ENCODE measurements at regions not wholly inside any gene's neighbourhood (a gene's known extent, or its start where the extent isn't known, plus 50 kb on each side); places are given as distances from the start of the nearest gene placed in this dataset.

DNA sequence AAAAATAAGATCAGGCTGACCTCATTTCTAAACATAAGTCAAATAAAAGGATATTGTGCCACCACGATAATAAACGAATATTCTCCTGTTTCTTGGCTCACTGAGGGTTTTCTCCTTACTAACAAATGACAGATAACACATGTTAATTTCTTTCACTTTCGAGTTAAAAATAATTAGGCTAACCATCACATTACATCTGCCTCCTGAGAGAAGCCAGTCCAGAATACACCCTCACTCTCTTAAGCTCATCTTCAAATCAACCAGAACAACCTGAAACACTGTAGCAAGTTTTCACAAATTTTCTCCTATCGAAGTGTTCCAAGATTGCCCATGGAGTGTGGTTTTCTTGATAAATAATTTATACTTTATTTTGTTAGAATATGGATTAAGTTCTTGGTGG, 1285.6 kb upstream of the EYS start:
- WGBS (ENCODE audit: insufficient coverage) = 100% methylated on average over 3 of the region's 4 CpGs
- Histone ChIP-seq H3K27ac (ENCODE audit: insufficient read depth in 1 of 2, low read depth in 1 of 2, low read length in 2 of 2, poor library complexity in 1 of 2, severe bottlenecking in 2 of 2) (no peak overlapping the region), H3K4me3 (ENCODE audit: control insufficient read depth in 1 of 7, extremely low read depth in 1 of 7, insufficient read depth in 4 of 7, low read depth in 2 of 7, low read length in 6 of 7) (no peak overlapping the region), H3K27me3 (replicated peaks in 2 of 5; ENCODE audit: control insufficient read depth in 4 of 5, insufficient read depth in 5 of 5, low read length in 4 of 5) (no peaks in the 10 kb centered on the region), H3K36me3 (ENCODE audit: control insufficient read depth in 4 of 4, insufficient read depth in 4 of 4, low read length in 3 of 4) (no peaks in the 10 kb centered on the region), H3K9me3 (ENCODE audit: control extremely low read depth in 1 of 5, control insufficient read depth in 4 of 5, insufficient read depth in 2 of 5, low read depth in 1 of 5, low read length in 4 of 5) (peaks cover 0 to 5% (median 2%) of the 10 kb centered on the region in 5 experiments), H3K4me1 (ENCODE audit: control extremely low read depth in 1 of 4, control insufficient read depth in 4 of 4, insufficient read depth in 4 of 4, low read length in 3 of 4) (no peaks in the 10 kb centered on the region)
- no peak for DNase-seq
- ChIA-PET POLR2A (no interaction called here), CTCF (no interaction called here)

DNA sequence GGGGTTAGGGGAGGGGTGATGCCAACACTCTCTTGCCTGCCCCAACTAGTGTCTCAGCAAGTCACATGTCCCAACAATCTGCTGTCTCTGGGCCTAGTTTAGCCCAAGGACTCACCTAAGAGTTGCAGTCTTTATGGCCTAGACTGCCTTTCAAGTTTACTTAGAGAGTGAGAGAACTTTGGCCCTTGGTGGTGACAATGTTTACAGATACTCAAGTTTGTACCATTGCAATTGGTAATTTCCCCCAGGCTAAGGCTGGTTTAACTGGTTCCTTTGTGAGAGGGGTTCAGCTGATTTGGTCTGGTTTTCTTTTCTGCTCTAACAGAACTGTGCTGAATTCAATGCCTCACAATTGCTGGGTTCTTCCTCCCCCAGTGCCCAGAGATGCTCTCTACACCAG, 1279.9 kb upstream of the EYS start:
- Histone ChIP-seq H3K36me3 (ENCODE audit: control insufficient read depth in 4 of 4, insufficient read depth in 4 of 4, low read length in 3 of 4) (no peaks in the 10 kb centered on the region), H3K4me3 (ENCODE audit: control insufficient read depth in 1 of 7, extremely low read depth in 1 of 7, insufficient read depth in 4 of 7, low read depth in 2 of 7, low read length in 6 of 7) (no peak overlapping the region), H3K9me3 (ENCODE audit: control extremely low read depth in 1 of 5, control insufficient read depth in 4 of 5, insufficient read depth in 2 of 5, low read depth in 1 of 5, low read length in 4 of 5) (peaks cover 0 to 5% (median 2%) of the 10 kb centered on the region in 5 experiments), H3K27ac (ENCODE audit: insufficient read depth in 1 of 2, low read depth in 1 of 2, low read length in 2 of 2, poor library complexity in 1 of 2, severe bottlenecking in 2 of 2) (no peak overlapping the region), H3K4me1 (ENCODE audit: control extremely low read depth in 1 of 4, control insufficient read depth in 4 of 4, insufficient read depth in 4 of 4, low read length in 3 of 4) (no peaks in the 10 kb centered on the region), H3K27me3 (replicated peaks in 2 of 5; ENCODE audit: control insufficient read depth in 4 of 5, insufficient read depth in 5 of 5, low read length in 4 of 5) (no peaks in the 10 kb centered on the region)
- ChIA-PET POLR2A (no interaction called here), CTCF (no interaction called here)
- no peak for DNase-seq

GRCh38 chr6:66985816-66986215, 1278.8 kb upstream of the EYS start:
- ChIA-PET CTCF (no interaction called here), POLR2A (no interaction called here)
- DNase-seq = no peak
- Histone ChIP-seq H3K27me3 (replicated peaks in 2 of 5; ENCODE audit: control insufficient read depth in 4 of 5, insufficient read depth in 5 of 5, low read length in 4 of 5) (no peaks in the 10 kb centered on the region), H3K36me3 (ENCODE audit: control insufficient read depth in 4 of 4, insufficient read depth in 4 of 4, low read length in 3 of 4) (no peaks in the 10 kb centered on the region), H3K9me3 (ENCODE audit: control extremely low read depth in 1 of 5, control insufficient read depth in 4 of 5, insufficient read depth in 2 of 5, low read depth in 1 of 5, low read length in 4 of 5) (peaks cover 0 to 1% (median 0%) of the 10 kb centered on the region in 5 experiments), H3K4me1 (ENCODE audit: control extremely low read depth in 1 of 4, control insufficient read depth in 4 of 4, insufficient read depth in 4 of 4, low read length in 3 of 4) (no peaks in the 10 kb centered on the region), H3K4me3 (ENCODE audit: control insufficient read depth in 1 of 7, extremely low read depth in 1 of 7, insufficient read depth in 4 of 7, low read depth in 2 of 7, low read length in 6 of 7) (no peak overlapping the region), H3K27ac (ENCODE audit: insufficient read depth in 1 of 2, low read depth in 1 of 2, low read length in 2 of 2, poor library complexity in 1 of 2, severe bottlenecking in 2 of 2) (no peak overlapping the region)
- WGBS (ENCODE audit: insufficient coverage) = no CpG with 5 or more reads among the region's 1 CpG

GRCh38 chr6:66970373-66970772, 1263.3 kb upstream of the EYS start:
- Histone ChIP-seq H3K27me3 (replicated peaks in 2 of 5; ENCODE audit: control insufficient read depth in 4 of 5, insufficient read depth in 5 of 5, low read length in 4 of 5) (no peaks in the 10 kb centered on the region), H3K4me1 (ENCODE audit: control extremely low read depth in 1 of 4, control insufficient read depth in 4 of 4, insufficient read depth in 4 of 4, low read length in 3 of 4) (no peaks in the 10 kb centered on the region), H3K4me3 (ENCODE audit: control insufficient read depth in 1 of 7, extremely low read depth in 1 of 7, insufficient read depth in 4 of 7, low read depth in 2 of 7, low read length in 6 of 7) (no peak overlapping the region), H3K9me3 (ENCODE audit: control extremely low read depth in 1 of 5, control insufficient read depth in 4 of 5, insufficient read depth in 2 of 5, low read depth in 1 of 5, low read length in 4 of 5) (no peaks in the 10 kb centered on the region), H3K36me3 (ENCODE audit: control insufficient read depth in 4 of 4, insufficient read depth in 4 of 4, low read length in 3 of 4) (no peaks in the 10 kb centered on the region), H3K27ac (ENCODE audit: insufficient read depth in 1 of 2, low read depth in 1 of 2, low read length in 2 of 2, poor library complexity in 1 of 2, severe bottlenecking in 2 of 2) (no peak overlapping the region)
- ChIA-PET POLR2A (no interaction called here), CTCF (no interaction called here)
- no CpG with 5 or more reads among the region's 1 CpG for WGBS (ENCODE audit: insufficient coverage)
- no peak for DNase-seq

GRCh38 chr6:66965227-66965626, 1258.2 kb upstream of the EYS start:
- Histone ChIP-seq H3K36me3 (ENCODE audit: control insufficient read depth in 4 of 4, insufficient read depth in 4 of 4, low read length in 3 of 4) (no peaks in the 10 kb centered on the region), H3K4me3 (ENCODE audit: control insufficient read depth in 1 of 7, extremely low read depth in 1 of 7, insufficient read depth in 4 of 7, low read depth in 2 of 7, low read length in 6 of 7) (no peak overlapping the region), H3K27ac (ENCODE audit: insufficient read depth in 1 of 2, low read depth in 1 of 2, low read length in 2 of 2, poor library complexity in 1 of 2, severe bottlenecking in 2 of 2) (no peak overlapping the region), H3K4me1 (ENCODE audit: control extremely low read depth in 1 of 4, control insufficient read depth in 4 of 4, insufficient read depth in 4 of 4, low read length in 3 of 4) (no peaks in the 10 kb centered on the region), H3K27me3 (replicated peaks in 2 of 5; ENCODE audit: control insufficient read depth in 4 of 5, insufficient read depth in 5 of 5, low read length in 4 of 5) (no peaks in the 10 kb centered on the region), H3K9me3 (ENCODE audit: control extremely low read depth in 1 of 5, control insufficient read depth in 4 of 5, insufficient read depth in 2 of 5, low read depth in 1 of 5, low read length in 4 of 5) (no peaks in the 10 kb centered on the region)
- DNase-seq = peak in 2 of 3 donors; percentile 3 to 26
- WGBS (ENCODE audit: insufficient coverage) = no CpG with 5 or more reads among the region's 2 CpGs
- POLR2A ChIA-PET = no interaction called here
- CTCF ChIA-PET = no interaction called here

DNA sequence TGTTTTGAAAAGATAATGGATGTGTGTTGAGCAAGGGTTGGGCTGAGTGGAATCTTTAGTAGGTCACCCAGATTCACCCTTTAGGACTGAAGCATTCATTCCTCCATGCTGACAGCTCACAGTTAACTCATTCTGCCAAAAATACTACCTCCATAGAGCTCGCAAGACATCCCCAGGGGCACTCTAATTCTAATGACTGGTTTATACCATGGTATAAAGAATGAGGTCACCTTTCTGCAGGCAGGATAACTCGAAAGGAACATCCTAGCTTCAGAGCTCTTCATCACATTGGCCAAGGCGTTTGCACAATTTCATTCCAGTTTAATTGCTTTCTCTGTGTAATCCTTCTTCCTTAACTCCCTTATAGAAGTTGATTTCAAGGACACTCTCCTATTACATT, 1257.2 kb upstream of the EYS start:
- Histone ChIP-seq H3K4me1 (ENCODE audit: control extremely low read depth in 1 of 4, control insufficient read depth in 4 of 4, insufficient read depth in 4 of 4, low read length in 3 of 4) (no peaks in the 10 kb centered on the region), H3K36me3 (ENCODE audit: control insufficient read depth in 4 of 4, insufficient read depth in 4 of 4, low read length in 3 of 4) (no peaks in the 10 kb centered on the region), H3K27ac (ENCODE audit: insufficient read depth in 1 of 2, low read depth in 1 of 2, low read length in 2 of 2, poor library complexity in 1 of 2, severe bottlenecking in 2 of 2) (no peak overlapping the region), H3K4me3 (ENCODE audit: control insufficient read depth in 1 of 7, extremely low read depth in 1 of 7, insufficient read depth in 4 of 7, low read depth in 2 of 7, low read length in 6 of 7) (no peak overlapping the region), H3K9me3 (ENCODE audit: control extremely low read depth in 1 of 5, control insufficient read depth in 4 of 5, insufficient read depth in 2 of 5, low read depth in 1 of 5, low read length in 4 of 5) (no peaks in the 10 kb centered on the region), H3K27me3 (replicated peaks in 2 of 5; ENCODE audit: control insufficient read depth in 4 of 5, insufficient read depth in 5 of 5, low read length in 4 of 5) (no peaks in the 10 kb centered on the region)
- DNase-seq = no peak
- ChIA-PET POLR2A (no interaction called here), CTCF (no interaction called here)
- 80% methylated on average over 2 of the region's 3 CpGs for whole genome bisulfite sequencing (ENCODE audit: insufficient coverage)

GRCh38 chr6:66962082-66962481, 1255.1 kb upstream of the EYS start:
- Histone ChIP-seq H3K4me1 (ENCODE audit: control extremely low read depth in 1 of 4, control insufficient read depth in 4 of 4, insufficient read depth in 4 of 4, low read length in 3 of 4) (no peaks in the 10 kb centered on the region), H3K36me3 (ENCODE audit: control insufficient read depth in 4 of 4, insufficient read depth in 4 of 4, low read length in 3 of 4) (no peaks in the 10 kb centered on the region), H3K27me3 (replicated peaks in 2 of 5; ENCODE audit: control insufficient read depth in 4 of 5, insufficient read depth in 5 of 5, low read length in 4 of 5) (no peaks in the 10 kb centered on the region), H3K27ac (ENCODE audit: insufficient read depth in 1 of 2, low read depth in 1 of 2, low read length in 2 of 2, poor library complexity in 1 of 2, severe bottlenecking in 2 of 2) (no peak overlapping the region), H3K9me3 (ENCODE audit: control extremely low read depth in 1 of 5, control insufficient read depth in 4 of 5, insufficient read depth in 2 of 5, low read depth in 1 of 5, low read length in 4 of 5) (no peaks in the 10 kb centered on the region), H3K4me3 (ENCODE audit: control insufficient read depth in 1 of 7, extremely low read depth in 1 of 7, insufficient read depth in 4 of 7, low read depth in 2 of 7, low read length in 6 of 7) (no peak overlapping the region)
- DNase-seq = no peak
- WGBS (ENCODE audit: insufficient coverage) = 100% methylated on average over 4 of the region's 4 CpGs
- ChIA-PET CTCF (no interaction called here), POLR2A (no interaction called here)

DNA sequence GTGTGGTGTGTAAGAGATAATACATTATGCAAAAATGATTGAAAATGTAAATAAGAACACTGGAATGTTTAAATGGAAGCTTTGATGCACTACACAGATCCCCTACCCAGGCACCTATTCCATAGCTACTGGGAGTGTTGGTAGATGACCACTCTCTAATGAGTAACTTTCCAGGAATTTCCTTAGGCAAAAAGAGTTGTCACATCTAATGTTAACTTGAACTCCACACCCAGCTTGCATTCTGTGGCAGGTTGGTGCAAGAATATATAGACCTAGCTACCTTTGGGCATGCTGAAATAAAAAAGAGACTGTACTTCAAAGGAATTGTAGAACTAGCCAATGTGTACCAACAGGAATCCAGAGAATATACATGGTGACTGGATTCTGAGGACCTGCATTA, 1254.2 kb upstream of the EYS start:
- Histone ChIP-seq H3K27ac (ENCODE audit: insufficient read depth in 1 of 2, low read depth in 1 of 2, low read length in 2 of 2, poor library complexity in 1 of 2, severe bottlenecking in 2 of 2) (no peak overlapping the region), H3K4me3 (ENCODE audit: control insufficient read depth in 1 of 7, extremely low read depth in 1 of 7, insufficient read depth in 4 of 7, low read depth in 2 of 7, low read length in 6 of 7) (no peak overlapping the region), H3K27me3 (replicated peaks in 2 of 5; ENCODE audit: control insufficient read depth in 4 of 5, insufficient read depth in 5 of 5, low read length in 4 of 5) (no peaks in the 10 kb centered on the region), H3K4me1 (ENCODE audit: control extremely low read depth in 1 of 4, control insufficient read depth in 4 of 4, insufficient read depth in 4 of 4, low read length in 3 of 4) (no peaks in the 10 kb centered on the region), H3K9me3 (ENCODE audit: control extremely low read depth in 1 of 5, control insufficient read depth in 4 of 5, insufficient read depth in 2 of 5, low read depth in 1 of 5, low read length in 4 of 5) (no peaks in the 10 kb centered on the region), H3K36me3 (ENCODE audit: control insufficient read depth in 4 of 4, insufficient read depth in 4 of 4, low read length in 3 of 4) (no peaks in the 10 kb centered on the region)
- ChIA-PET CTCF (no interaction called here), POLR2A (no interaction called here)
- DNase-seq = no peak

All from common myeloid progenitor, CD34-positive (primary cell).